ENCODE measurements at regions not wholly inside any gene's neighbourhood (a gene's known extent, or its start where the extent isn't known, plus 50 kb on each side); places are given as distances from the start of the nearest gene placed in this dataset.

- no peak for TF ChIP-seq CTCF (IDR thresholded peaks at IDR 0.05; ENCODE audit: unreplicated experiment)
- Mint-ChIP-seq H3K36me3 (no peaks in the 10 kb centered on the region), H3K27me3 (ENCODE audit: low read depth) (no peaks in the 10 kb centered on the region), H3K27ac (no peak overlapping the region), H3K4me3 (no peak overlapping the region), H3K4me1 (peaks cover 5% of the 10 kb centered on the region), H3K9me3 (no peaks in the 10 kb centered on the region)
- DNase-seq (ENCODE audit: low spot score in 2 of 2, unreplicated experiment in 2 of 2) = no peak
Measured at GRCh38 chr9:13459071-13459470, 179.6 kb upstream of the MPDZ start.

GRCh38 chr9:13457795-13458194, 178.3 kb upstream of the MPDZ start:
- no peak for TF ChIP-seq CTCF (IDR thresholded peaks at IDR 0.05; ENCODE audit: unreplicated experiment)
- Mint-ChIP-seq H3K4me1 (peaks cover 5% of the 10 kb centered on the region), H3K36me3 (no peaks in the 10 kb centered on the region), H3K4me3 (no peak overlapping the region), H3K9me3 (no peaks in the 10 kb centered on the region), H3K27me3 (ENCODE audit: low read depth) (no peaks in the 10 kb centered on the region), H3K27ac (no peak overlapping the region)
- DNase-seq (ENCODE audit: low spot score in 2 of 2, unreplicated experiment in 2 of 2) = no peak

GRCh38 chr9:13450723-13451122, 171.2 kb upstream of the MPDZ start:
- H3K9me3 Mint-ChIP-seq = no peaks in the 10 kb centered on the region
- DNase-seq (ENCODE audit: low spot score in 2 of 2, unreplicated experiment in 2 of 2) = no peak
- H3K27ac Mint-ChIP-seq = no peak overlapping the region
- no peaks in the 10 kb centered on the region for H3K36me3 Mint-ChIP-seq
- no peaks in the 10 kb centered on the region for H3K27me3 Mint-ChIP-seq (ENCODE audit: low read depth)
- H3K4me3 Mint-ChIP-seq = no peak overlapping the region
- no peak for TF ChIP-seq CTCF (IDR thresholded peaks at IDR 0.05; ENCODE audit: unreplicated experiment)
- H3K4me1 Mint-ChIP-seq = peaks cover 28% of the 10 kb centered on the region

GRCh38 chr9:13448482-13448881, 169.0 kb upstream of the MPDZ start:
- Mint-ChIP-seq H3K4me1 (peaks cover 36% of the 10 kb centered on the region), H3K27me3 (ENCODE audit: low read depth) (no peaks in the 10 kb centered on the region), H3K4me3 (no peak overlapping the region), H3K36me3 (no peaks in the 10 kb centered on the region), H3K27ac (no peak overlapping the region), H3K9me3 (no peaks in the 10 kb centered on the region)
- no peak for DNase-seq (ENCODE audit: low spot score in 2 of 2, unreplicated experiment in 2 of 2)
- TF ChIP-seq CTCF (IDR thresholded peaks at IDR 0.05; ENCODE audit: unreplicated experiment) = no peak

- no peak for TF ChIP-seq CTCF (IDR thresholded peaks at IDR 0.05; ENCODE audit: unreplicated experiment)
- H3K9me3 Mint-ChIP-seq = no peaks in the 10 kb centered on the region
- no peak for DNase-seq (ENCODE audit: low spot score in 2 of 2, unreplicated experiment in 2 of 2)
- no peaks in the 10 kb centered on the region for H3K36me3 Mint-ChIP-seq
- H3K27me3 Mint-ChIP-seq (ENCODE audit: low read depth) = no peaks in the 10 kb centered on the region
- peak overlapping the region; percentile 8 for H3K27ac Mint-ChIP-seq
- no peak overlapping the region for H3K4me3 Mint-ChIP-seq
- peaks cover 37% of the 10 kb centered on the region for H3K4me1 Mint-ChIP-seq
Measured at GRCh38 chr9:13447843-13448422, 168.4 kb upstream of the MPDZ start.
